Thymus (tissue), 11 donors: ENCODE measurements at regions not wholly inside any gene's neighbourhood (a gene's known extent, or its start where the extent isn't known, plus 50 kb on each side); places are given as distances from the start of the nearest gene placed in this dataset.

ENCODE experiments used
- DNase-seq, 9 donors: peaks; one replicate each; pipeline ENCODE4 v3.0.0-alpha.2; 2013; ENCODE audit warnings: low spot score in 9 of 9, low read depth in 6 of 9, missing footprints in 1 of 9
- H3K27ac ChIP-seq, 2 donors: one replicate each; pipeline ENCODE4 v1.5.1; 2013; ENCODE audit warnings: control low read depth in 1 of 2, low read depth in 1 of 2, low read length in 1 of 2, mild to moderate bottlenecking in 1 of 2, moderate library complexity in 1 of 2
- H3K27me3 ChIP-seq, 2 donors: one replicate each; pipeline ENCODE4 v1.5.1; 2013; ENCODE audit warnings: low read length in 1 of 2; ENCODE audit not compliant: control insufficient read depth in 2 of 2, insufficient read depth in 1 of 2
- H3K36me3 ChIP-seq, 2 donors: one replicate each; pipeline ENCODE4 v1.5.1; 2013; ENCODE audit warnings: low read length in 1 of 2, mild to moderate bottlenecking in 1 of 2, moderate library complexity in 1 of 2; ENCODE audit not compliant: control insufficient read depth in 2 of 2, insufficient read depth in 2 of 2
- H3K4me1 ChIP-seq, 2 donors: one replicate each; pipeline ENCODE4 v1.5.1; 2013; ENCODE audit warnings: low read length in 2 of 2; ENCODE audit not compliant: control insufficient read depth in 2 of 2, insufficient read depth in 2 of 2
- H3K4me3 ChIP-seq, 2 donors: one replicate each; pipeline ENCODE4 v1.5.1; 2013; ENCODE audit warnings: low read length in 2 of 2, control low read depth in 1 of 2, mild to moderate bottlenecking in 1 of 2
- H3K9me3 ChIP-seq, 2 donors: one replicate each; pipeline ENCODE4 v1.5.1; 2013; ENCODE audit warnings: low read length in 1 of 2, mild to moderate bottlenecking in 1 of 2; ENCODE audit not compliant: control insufficient read depth in 2 of 2, insufficient read depth in 1 of 2
- WGBS: extraction: QIAGEN DNeasy Blood & Tissue Kit; methylation state at CpG from one replicate; pipeline ENCODE4 v1.1.7; 2013; 5-methylcytosine and 5-hydroxymethylcytosine counted together
- donor health status: healthy.

DNA sequence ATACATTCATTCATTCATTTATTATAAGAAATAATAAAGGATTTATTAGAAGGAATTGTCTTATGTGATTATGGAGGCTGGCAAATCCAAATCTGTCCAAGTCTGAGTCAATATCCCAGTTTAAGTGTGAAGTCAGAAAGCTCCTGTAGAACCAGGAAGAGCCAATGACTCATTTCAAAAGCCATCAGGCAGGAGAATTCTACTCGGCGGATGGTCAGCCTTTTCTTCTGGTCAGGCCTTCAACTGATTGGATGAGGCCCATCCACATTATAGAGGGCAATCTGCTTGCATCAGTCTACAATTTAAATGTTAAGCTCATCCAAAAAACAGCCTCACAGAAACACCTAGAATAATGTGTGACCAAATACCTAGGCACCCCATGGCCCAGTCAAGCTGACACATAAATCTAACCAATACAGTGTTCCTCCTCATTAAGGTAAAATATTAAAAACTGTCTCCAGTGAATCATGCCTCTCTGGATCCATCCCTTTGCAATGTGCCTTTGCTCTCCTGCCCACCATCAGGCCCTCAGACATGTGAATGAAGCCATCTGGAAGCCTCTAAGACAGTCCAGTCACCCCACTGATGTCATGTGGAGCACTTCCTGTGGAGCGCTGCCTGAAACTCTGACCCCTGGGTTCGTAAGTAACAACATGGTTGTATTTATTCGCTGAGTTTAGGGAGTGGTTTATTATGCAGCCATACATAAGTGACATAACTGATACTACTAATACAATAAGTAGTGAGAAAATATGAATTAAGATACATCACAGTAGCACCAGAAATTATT, 69.2 kb upstream of the WSB1 start:
- WGBS = 97% methylated on average over 5 of the region's 5 CpGs
- no peak for DNase-seq
- Histone ChIP-seq H3K4me1 (no peaks in the 10 kb centered on the region), H3K27me3 (no peaks in the 10 kb centered on the region), H3K36me3 (no peaks in the 10 kb centered on the region), H3K27ac (no peak overlapping the region), H3K4me3 (no peak overlapping the region), H3K9me3 (no peaks in the 10 kb centered on the region)

DNA sequence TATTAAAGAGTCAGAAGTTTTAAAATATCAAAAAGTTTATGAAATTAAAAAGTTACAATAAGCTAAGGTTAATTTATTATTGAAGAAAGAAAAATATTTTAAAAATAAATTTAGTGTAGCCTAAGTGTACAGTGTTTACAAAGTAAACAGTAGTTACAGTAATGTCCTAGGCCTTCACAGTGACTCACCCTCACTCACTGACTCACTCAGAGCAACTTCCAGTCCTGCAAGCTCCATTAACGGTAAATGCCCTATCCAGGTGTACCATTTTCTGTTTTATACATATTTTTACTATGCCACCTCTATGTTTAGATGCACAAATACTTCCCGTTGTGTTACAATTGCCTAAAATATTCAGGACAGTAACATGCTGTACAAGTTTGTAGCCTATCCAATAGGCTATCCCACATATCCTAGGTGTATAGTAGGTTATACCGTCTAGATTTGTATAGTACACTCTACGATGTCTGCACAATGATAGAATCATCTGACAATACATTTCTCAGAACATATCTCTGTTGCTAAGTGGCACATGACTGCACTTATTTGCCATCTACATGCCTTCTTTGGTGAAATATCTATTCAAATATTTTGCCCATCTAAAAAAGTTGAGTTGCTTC, 67.2 kb upstream of the WSB1 start:
- H3K4me1 ChIP-seq = no peaks in the 10 kb centered on the region
- no peaks in the 10 kb centered on the region for H3K36me3 ChIP-seq
- DNase-seq = no peak
- no peak overlapping the region for H3K4me3 ChIP-seq
- no peak overlapping the region for H3K27ac ChIP-seq
- WGBS = 95% methylated on average over 4 of the region's 4 CpGs
- no peaks in the 10 kb centered on the region for H3K27me3 ChIP-seq
- H3K9me3 ChIP-seq = no peaks in the 10 kb centered on the region

DNA sequence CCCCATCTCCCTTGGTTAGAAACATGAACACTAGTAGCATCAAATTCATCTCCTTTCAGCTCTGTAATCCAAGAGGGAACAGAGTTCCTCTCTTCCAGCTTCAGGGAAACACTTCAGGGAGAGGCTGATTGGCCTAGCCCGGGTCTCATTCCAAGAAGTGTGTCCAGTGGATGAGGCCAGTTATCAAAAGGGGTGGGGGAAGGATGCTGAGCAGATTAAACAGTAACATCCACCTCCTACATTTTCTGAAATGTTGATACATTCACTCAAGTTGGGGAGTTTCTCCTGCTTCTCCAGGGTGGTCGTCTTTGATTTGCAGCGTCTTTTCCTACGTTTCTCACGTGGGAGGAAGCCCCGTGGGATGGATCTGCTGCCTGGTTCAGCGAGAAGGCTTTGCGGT, 62.9 kb upstream of the WSB1 start:
- DNase-seq = no peak
- Histone ChIP-seq H3K4me3 (no peak overlapping the region), H3K27me3 (no peaks in the 10 kb centered on the region), H3K9me3 (no peaks in the 10 kb centered on the region), H3K36me3 (no peaks in the 10 kb centered on the region), H3K4me1 (no peaks in the 10 kb centered on the region), H3K27ac (no peak overlapping the region)
- 92% methylated on average over 8 of the region's 8 CpGs for WGBS

DNA sequence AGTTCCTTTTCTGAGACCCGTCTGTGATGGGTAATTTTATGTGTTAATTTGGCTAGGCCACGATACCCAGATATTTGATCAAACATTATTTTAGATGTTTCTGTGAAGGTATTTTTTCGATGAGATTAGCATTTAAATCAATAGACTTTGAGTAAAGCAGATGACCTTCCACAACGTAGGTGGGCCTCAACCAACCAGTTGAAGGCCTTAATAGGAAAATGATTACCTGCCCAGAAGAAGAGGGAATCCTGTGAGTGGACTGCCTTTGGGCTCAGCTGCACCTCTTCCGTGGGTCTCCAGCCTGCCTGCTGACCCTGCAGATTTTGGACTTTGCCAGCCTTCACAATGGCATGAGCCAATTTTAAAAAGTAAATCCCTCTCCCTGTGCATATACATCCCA, 61.6 kb upstream of the WSB1 start:
- Histone ChIP-seq H3K36me3 (no peaks in the 10 kb centered on the region), H3K9me3 (no peaks in the 10 kb centered on the region), H3K4me3 (no peak overlapping the region), H3K27me3 (no peaks in the 10 kb centered on the region), H3K27ac (no peak overlapping the region), H3K4me1 (no peaks in the 10 kb centered on the region)
- DNase-seq = no peak
- WGBS = 95% methylated on average over 5 of the region's 5 CpGs

DNA sequence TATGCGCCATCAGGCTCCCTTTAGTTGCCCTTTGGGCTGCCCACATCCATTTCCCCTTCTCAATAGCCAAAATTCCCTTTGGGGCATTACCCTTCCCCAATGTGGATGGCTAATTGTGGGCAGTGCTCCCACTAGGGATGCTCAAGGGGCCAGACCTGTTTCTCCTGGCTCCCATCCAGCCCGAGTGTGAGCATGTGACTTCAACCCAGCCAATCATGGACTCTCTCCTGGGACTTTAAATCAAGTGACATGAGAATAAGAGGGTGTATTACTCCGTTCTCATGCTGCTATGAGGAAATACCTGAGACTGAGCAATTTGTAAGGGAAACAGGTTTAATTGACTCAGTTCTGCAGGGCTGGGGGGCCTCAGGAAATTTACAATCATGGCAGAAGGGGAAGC, 60.9 kb upstream of the WSB1 start:
- Histone ChIP-seq H3K27me3 (no peaks in the 10 kb centered on the region), H3K27ac (no peak overlapping the region), H3K4me3 (no peak overlapping the region), H3K9me3 (no peaks in the 10 kb centered on the region), H3K36me3 (no peaks in the 10 kb centered on the region), H3K4me1 (no peaks in the 10 kb centered on the region)
- DNase-seq = no peak
- 81% methylated on average over 3 of the region's 3 CpGs for WGBS

DNA sequence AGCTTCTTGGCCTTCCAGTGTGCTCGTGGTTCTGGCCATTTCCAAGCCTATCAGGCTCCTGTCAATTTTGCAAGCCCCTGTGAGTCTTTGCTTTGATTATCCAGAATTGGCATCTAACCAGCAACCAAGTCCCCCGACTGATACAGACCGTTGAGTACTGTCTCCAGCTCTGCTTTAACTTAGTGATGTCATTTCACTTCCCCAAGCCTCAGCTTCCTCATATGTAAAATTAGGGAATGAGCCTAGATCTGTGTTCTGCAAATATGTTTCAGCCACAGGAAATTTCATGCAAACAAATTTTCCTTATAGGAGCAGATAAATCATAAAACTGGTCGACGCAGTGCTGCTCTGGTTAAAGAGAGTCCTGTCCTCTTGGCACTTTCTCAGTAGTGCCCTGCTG, 60.1 kb upstream of the WSB1 start:
- H3K9me3 ChIP-seq = no peaks in the 10 kb centered on the region
- no peaks in the 10 kb centered on the region for H3K36me3 ChIP-seq
- no peaks in the 10 kb centered on the region for H3K4me1 ChIP-seq
- no peaks in the 10 kb centered on the region for H3K27me3 ChIP-seq
- no peak for DNase-seq
- no peak overlapping the region for H3K4me3 ChIP-seq
- 71% methylated on average over 5 of the region's 5 CpGs for WGBS
- no peak overlapping the region for H3K27ac ChIP-seq

DNA sequence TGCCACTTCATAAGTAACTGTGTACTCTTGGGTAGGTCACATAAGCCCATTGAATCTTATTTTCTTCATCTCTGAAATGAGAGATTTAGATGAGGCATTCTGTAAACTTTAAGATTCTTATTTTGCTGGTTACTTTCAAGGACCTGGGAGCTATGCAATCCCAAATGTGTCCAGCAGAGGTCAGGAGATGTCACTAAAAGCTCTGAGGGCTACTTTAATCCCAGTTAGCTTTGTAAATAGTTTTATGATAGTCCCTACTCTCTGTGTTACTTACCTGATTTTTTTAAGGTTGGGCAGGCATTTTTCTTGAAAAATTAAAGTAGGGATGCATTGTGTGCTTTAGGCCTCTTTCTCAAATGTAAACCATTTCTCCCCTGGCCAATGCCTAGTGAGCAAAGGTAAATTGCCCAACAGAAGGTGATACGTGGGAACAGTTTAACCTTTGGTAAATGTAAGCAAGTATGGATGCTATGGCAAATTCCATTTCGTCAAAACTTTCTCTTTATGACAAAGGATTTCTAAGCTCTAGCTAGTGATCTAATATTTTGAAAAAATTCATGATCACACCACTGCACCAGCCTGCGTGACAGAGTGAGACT, 57.1 kb upstream of the WSB1 start:
- no peaks in the 10 kb centered on the region for H3K9me3 ChIP-seq
- H3K27ac ChIP-seq = no peak overlapping the region
- H3K36me3 ChIP-seq = no peaks in the 10 kb centered on the region
- H3K4me1 ChIP-seq = no peaks in the 10 kb centered on the region
- 78% methylated on average over 3 of the region's 3 CpGs for WGBS
- no peaks in the 10 kb centered on the region for H3K27me3 ChIP-seq
- no peak overlapping the region for H3K4me3 ChIP-seq
- DNase-seq = peak in 8 of 9 donors; percentile 19 to 77 (median 66)

DNA sequence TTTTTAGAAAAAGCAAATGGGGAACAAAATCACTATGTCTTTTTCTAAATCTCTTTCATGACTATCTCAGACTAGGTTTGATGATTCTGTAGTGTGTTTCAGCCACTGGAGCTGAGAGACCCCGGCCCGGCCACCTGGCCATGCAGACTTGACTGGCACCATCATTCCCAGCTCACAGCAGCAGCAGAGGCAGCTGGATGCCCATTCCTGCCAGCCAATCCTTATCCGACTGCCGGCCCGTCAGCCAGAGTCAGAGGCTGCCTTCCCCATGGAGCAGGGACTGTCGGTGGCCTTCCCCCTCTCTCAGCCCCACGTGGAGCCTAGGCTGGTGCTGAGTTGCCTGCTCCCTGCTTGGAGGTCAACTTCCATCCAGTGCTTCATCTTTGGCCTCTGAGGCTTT, 56.0 kb upstream of the WSB1 start:
- no peak overlapping the region for H3K27ac ChIP-seq
- DNase-seq = no peak

DNA sequence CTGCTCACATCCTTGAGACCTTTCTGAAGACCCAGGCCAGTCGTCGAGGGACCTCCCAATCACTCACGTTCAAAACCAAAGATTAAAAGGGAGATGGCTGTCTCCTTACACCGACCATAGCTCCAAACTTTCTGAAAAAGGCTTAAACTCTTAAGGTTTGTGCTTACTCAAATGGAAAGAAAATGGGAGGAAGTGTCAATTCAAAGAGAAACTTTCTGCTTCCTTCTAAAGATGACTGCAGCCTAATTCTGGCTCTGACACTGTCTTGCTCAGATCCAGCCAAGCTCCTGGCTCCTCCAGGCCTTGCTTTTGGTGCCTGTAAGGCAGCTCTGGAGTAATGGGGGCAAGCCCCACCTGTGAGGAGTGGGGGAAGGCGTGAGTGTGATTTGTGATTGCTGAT, 54.9 kb upstream of the WSB1 start:
- no peaks in the 10 kb centered on the region for H3K4me1 ChIP-seq
- H3K9me3 ChIP-seq = no peaks in the 10 kb centered on the region
- no peaks in the 10 kb centered on the region for H3K36me3 ChIP-seq
- no peak overlapping the region for H3K27ac ChIP-seq
- WGBS = 86% methylated on average over 5 of the region's 5 CpGs
- no peak for DNase-seq
- no peaks in the 10 kb centered on the region for H3K27me3 ChIP-seq
- no peak overlapping the region for H3K4me3 ChIP-seq

More for the DNA sequence above, 56.0 kb upstream of the WSB1 start:
- Histone ChIP-seq H3K9me3 (no peaks in the 10 kb centered on the region), H3K4me1 (no peaks in the 10 kb centered on the region), H3K27me3 (no peaks in the 10 kb centered on the region), H3K4me3 (no peak overlapping the region), H3K36me3 (no peaks in the 10 kb centered on the region)
- WGBS = 94% methylated on average over 7 of the region's 7 CpGs
